Heart right ventricle (tissue), 16 donors: ENCODE measurements at regions not wholly inside any gene's neighbourhood (a gene's known extent, or its start where the extent isn't known, plus 50 kb on each side); places are given as distances from the start of the nearest gene placed in this dataset.
A peak's percentile ranks its signal among the peaks of the same experiment; 100 is the strongest.

ENCODE experiments used
- ATAC-seq, 8 donors: fragments of 200-7000 bp; cut with Tn5 transposase; one replicate each; pipeline ENCODE4 v1.9.1; 2020; ENCODE audit warnings: mild to moderate bottlenecking in 8 of 8, moderate library complexity in 8 of 8, moderate number of reproducible peaks in 1 of 8
- DNase-seq, 2 donors: peaks; one replicate each; pipeline ENCODE4 v3.0.0-alpha.2; 2020
- H3K27ac ChIP-seq, 10 donors: fragments of 200-600 bp; sonication (generic) in 2 of 10; one replicate each; pipeline versions ENCODE4 v1.5.0 to v1.8.0; 2020 to 2022; ENCODE audit warnings: mild to moderate bottlenecking in 3 of 10
- H3K27me3 ChIP-seq, 7 donors: fragments of 200-600 bp; one replicate each; pipeline ENCODE4 v1.8.0; 2021 to 2022; ENCODE audit warnings: mild to moderate bottlenecking in 2 of 7
- H3K36me3 ChIP-seq, 9 donors: fragments of 200-600 bp; sonication (generic) in 1 of 9; one replicate each; pipeline versions ENCODE4 v1.5.0 to v1.8.0; 2020 to 2022; ENCODE audit warnings: mild to moderate bottlenecking in 2 of 9
- H3K4me1 ChIP-seq, 9 donors: fragments of 200-600 bp; sonication (generic) in 1 of 9; one replicate each; pipeline versions ENCODE4 v1.5.0 to v1.8.0; 2020 to 2022; ENCODE audit warnings: mild to moderate bottlenecking in 4 of 9
- H3K4me3 ChIP-seq, 10 donors: fragments of 200-600 bp; sonication (generic) in 2 of 10; one replicate each; pipeline versions ENCODE4 v1.5.0 to v1.8.0; 2020 to 2022; ENCODE audit warnings: mild to moderate bottlenecking in 7 of 10, moderate library complexity in 2 of 10
- H3K9me3 ChIP-seq, 11 donors: fragments of 200-600 bp in 10 of 11; sonication (generic) in 2 of 11; one replicate each; pipeline versions ENCODE4 v1.5.0 to v1.8.0; 2013 to 2022; ENCODE audit warnings: mild to moderate bottlenecking in 2 of 11, control low read depth in 1 of 11, moderate library complexity in 1 of 11
- WGBS, 2 donors: extraction: QIAGEN DNeasy Blood & Tissue Kit; methylation state at CpG; one replicate each; pipeline ENCODE4 v1.1.7; 2013; ENCODE audit warnings: inconsistent platforms in 1 of 2; 5-methylcytosine and 5-hydroxymethylcytosine counted together
- intact Hi-C, 10 donors: fragments of 100-400 bp; cut with DNase I; formaldehyde crosslinking; loops; one replicate each; pipeline versions ENCODE4 v1.11.1 to v1.14.2; 2022
- TF ChIP-seq, protein P1 (sequence below), 9 donors: fragments of 200-600 bp; sonication (generic) in 2 of 9; IDR thresholded peaks; one replicate each; pipeline versions ENCODE4 v1.5.0 to v1.8.0; 2021 to 2022; ENCODE audit warnings: antibody characterized with exemption in 9 of 9, mild to moderate bottlenecking in 5 of 9, moderate library complexity in 1 of 9
- donor health status: Arrhythmogenic right ventricular cardiomyopathy.
- donor health status: ischemic (EF 13 %, LVEDD 7.1; RV severe dilation, severe dysfunction).
- donor health status: healthy with polysubstance abuse.
- donor health status: DM: no; HTN: yes; CAD: no.
- donor health status: DM: no; HTN: no; CAD: no.
- donor health status: ischemic (EF 25% LVEDD 6.9; RV normal size, moderate dysfunction).
- donor health status: ischemic (EF 25% LVEDD 5.7; RV mildly dilated, moderate dysfunction).
- donor health status: healthy.
- donor health status: DM: yes; HTN: yes; CAD: no.
- donor health status: Ischemic cardiomyopathy.
- donor health status: ischemic (EF 35%, LVEDD 5.7; RV mildly dilated, moderate dysfunction).
- donor health status: nonischemic (EF 11% LVEDD 7.7; RV severe dilation, severe dysfunction).
- donor health status: DM: yes; HTN: yes; CAD: no.
- donor health status: PGD.
- donor health status: ischemic (EF 29% LVEDD 5.4; RV normal size, mild dysfunction).
- donor health status: nonischemic (EF 23%, LVEDD 6.1; RV moderate dilation, normal function).

DNA sequence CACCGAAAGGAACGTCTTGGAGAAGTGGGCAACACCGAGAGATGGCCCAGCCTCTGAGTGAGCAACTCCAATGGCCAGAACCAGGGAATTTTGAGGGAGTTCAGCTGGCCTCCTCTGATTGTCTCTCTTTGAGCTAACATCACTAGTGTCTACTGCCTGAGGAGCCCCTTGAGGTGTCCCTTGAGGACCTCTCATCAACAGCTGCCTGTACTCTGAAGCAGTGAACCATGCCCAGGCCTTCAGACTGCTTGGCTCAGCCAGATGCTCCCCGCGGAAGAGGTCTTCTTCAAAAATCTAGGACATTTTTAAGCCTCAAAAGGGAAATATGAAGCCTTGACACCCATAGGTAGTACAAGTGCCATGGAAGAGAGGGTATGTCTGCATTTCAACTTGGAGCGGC lies 430.4 kb downstream of the TXNL1 start:
- WGBS, 2 donors = 92 to 95% methylated on average over 6 of the region's 6 CpGs
- peaks cover 0 to 22% (median 5%) of the 10 kb centered on the region in 9 donors for H3K4me1 ChIP-seq
- H3K27me3 ChIP-seq = no peaks in the 10 kb centered on the region
- ATAC-seq = no peak
- no peak for DNase-seq
- H3K36me3 ChIP-seq = no peaks in the 10 kb centered on the region
- no peak overlapping the region for H3K27ac ChIP-seq
- intact Hi-C loops = no loop called here
- no peak overlapping the region for H3K4me3 ChIP-seq
- peaks cover 0 to 23% (median 15%) of the 10 kb centered on the region in 11 donors for H3K9me3 ChIP-seq
- TF ChIP-seq, protein P1, sequence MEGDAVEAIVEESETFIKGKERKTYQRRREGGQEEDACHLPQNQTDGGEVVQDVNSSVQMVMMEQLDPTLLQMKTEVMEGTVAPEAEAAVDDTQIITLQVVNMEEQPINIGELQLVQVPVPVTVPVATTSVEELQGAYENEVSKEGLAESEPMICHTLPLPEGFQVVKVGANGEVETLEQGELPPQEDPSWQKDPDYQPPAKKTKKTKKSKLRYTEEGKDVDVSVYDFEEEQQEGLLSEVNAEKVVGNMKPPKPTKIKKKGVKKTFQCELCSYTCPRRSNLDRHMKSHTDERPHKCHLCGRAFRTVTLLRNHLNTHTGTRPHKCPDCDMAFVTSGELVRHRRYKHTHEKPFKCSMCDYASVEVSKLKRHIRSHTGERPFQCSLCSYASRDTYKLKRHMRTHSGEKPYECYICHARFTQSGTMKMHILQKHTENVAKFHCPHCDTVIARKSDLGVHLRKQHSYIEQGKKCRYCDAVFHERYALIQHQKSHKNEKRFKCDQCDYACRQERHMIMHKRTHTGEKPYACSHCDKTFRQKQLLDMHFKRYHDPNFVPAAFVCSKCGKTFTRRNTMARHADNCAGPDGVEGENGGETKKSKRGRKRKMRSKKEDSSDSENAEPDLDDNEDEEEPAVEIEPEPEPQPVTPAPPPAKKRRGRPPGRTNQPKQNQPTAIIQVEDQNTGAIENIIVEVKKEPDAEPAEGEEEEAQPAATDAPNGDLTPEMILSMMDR (IDR thresholded peaks at IDR 0.05) = no peak

DNA sequence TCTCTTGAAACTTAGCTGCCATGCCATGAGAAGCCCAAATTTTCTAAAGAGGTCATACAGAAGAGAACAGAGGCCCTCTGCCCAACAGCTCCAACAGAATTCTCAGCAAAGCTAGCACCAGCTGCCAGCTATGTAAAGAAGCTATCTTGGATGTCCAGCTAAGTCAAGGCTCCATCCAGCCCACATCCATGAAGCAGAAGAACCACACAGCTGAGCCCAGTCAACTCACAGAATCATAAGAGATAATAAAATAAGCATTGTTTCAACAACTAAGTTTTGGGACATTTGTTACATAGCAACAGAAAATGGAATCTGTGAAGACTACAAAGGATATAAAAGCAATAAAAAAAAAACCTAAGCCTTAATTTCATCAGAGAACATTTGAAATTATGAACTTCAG lies 434.3 kb downstream of the TXNL1 start:
- peaks cover 0 to 23% (median 15%) of the 10 kb centered on the region in 11 donors for H3K9me3 ChIP-seq
- no peak for ATAC-seq
- intact Hi-C loops = loop anchor here in 1 of 10 donors (5.0 kb wide), 1 partner anchor 122 kb away; no protein-coding TSS in a partner anchor
- no peak overlapping the region for H3K4me3 ChIP-seq
- DNase-seq = no peak
- no peaks in the 10 kb centered on the region for H3K36me3 ChIP-seq
- peaks cover 0 to 44% (median 33%) of the 10 kb centered on the region in 9 donors for H3K4me1 ChIP-seq
- no peaks in the 10 kb centered on the region for H3K27me3 ChIP-seq
- H3K27ac ChIP-seq = no peak overlapping the region
- TF ChIP-seq, protein P1 (IDR thresholded peaks at IDR 0.05) = no peak

DNA sequence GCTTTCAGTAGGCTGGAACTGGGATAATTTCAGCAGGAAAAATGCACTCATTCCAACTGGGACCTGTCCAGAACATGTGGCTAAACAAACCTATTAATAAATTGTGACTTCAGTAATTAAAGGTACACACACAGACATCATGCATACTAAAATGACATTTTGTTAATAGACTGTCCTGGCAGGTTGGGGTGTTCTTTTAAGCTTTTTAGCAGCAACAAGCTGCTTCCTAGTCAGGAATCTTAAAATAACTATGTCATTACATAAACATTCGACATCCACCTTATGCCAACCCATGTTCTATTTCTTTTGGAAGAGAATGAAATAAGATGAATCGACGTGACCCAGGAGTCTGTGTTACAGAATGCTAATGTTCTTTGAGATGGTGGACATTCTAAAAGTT lies 435.7 kb downstream of the TXNL1 start:
- H3K27me3 ChIP-seq = no peaks in the 10 kb centered on the region
- peak overlapping the region in 5 of 10 donors; percentile 0 to 81 (median 54) for H3K27ac ChIP-seq
- TF ChIP-seq, protein P1 (IDR thresholded peaks at IDR 0.05) = no peak
- WGBS, 2 donors = 31 to 33% methylated on average over 3 of the region's 3 CpGs
- H3K36me3 ChIP-seq = no peaks in the 10 kb centered on the region
- peak in 1 of 2 donors; percentile 43 for DNase-seq
- intact Hi-C loops = loop anchor here in 1 of 10 donors (5.0 kb wide), 1 partner anchor 120 kb away; no protein-coding TSS in a partner anchor
- peaks cover 0 to 57% (median 35%) of the 10 kb centered on the region in 9 donors for H3K4me1 ChIP-seq
- ATAC-seq = peak in 7 of 8 donors; percentile 74 to 84 (median 77)
- peaks cover 0 to 21% (median 15%) of the 10 kb centered on the region in 11 donors for H3K9me3 ChIP-seq
- H3K4me3 ChIP-seq = no peak overlapping the region

DNA sequence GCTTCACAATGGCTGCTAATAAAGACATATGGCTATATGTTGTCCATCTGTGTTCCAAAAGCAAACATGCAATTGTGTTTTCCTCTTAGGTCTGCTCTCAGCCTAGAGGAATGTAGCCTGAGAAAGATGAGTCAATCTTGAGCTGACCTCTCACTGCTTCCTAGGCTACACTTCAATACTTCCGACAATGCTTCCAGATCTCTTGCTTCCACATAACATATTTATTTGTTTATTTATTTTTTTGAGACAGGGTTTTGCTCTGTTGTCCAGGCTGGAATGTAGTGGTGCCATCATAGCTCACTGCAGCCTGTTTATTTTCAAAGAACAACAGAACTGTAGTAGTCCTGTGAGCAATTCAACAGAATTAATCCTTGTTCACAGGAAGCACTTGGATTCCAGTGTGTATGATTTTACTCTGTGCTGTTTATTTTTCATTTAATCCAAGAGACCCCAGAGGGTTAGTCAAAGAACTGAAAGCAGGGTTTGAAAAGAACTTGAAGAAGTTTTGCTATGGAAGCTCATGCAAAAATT lies 437.9 kb downstream of the TXNL1 start:
- Histone ChIP-seq H3K4me1 (peaks cover 0 to 62% (median 35%) of the 10 kb centered on the region in 9 donors), H3K9me3 (peaks cover 0 to 21% (median 15%) of the 10 kb centered on the region in 11 donors), H3K27me3 (no peaks in the 10 kb centered on the region), H3K27ac (peak overlapping the region; percentile 9 to 81 (median 63)), H3K36me3 (no peaks in the 10 kb centered on the region), H3K4me3 (no peak overlapping the region)
- DNase-seq (no peak), ATAC-seq (peak in 6 of 8 donors; percentile 6 to 50 (median 44))
- TF ChIP-seq, protein P1 (IDR thresholded peaks at IDR 0.05) = no peak
- intact Hi-C loops = loop anchor here in 1 of 10 donors (5.0 kb wide), 1 partner anchor 118 kb away; no protein-coding TSS in a partner anchor
- 58 to 59% methylated on average over 1 of the region's 1 CpG for WGBS, 2 donors
